SK-N-SH (cell line): ENCODE measurements at regions not wholly inside any gene's neighbourhood (a gene's known extent, or its start where the extent isn't known, plus 50 kb on each side); places are given as distances from the start of the nearest gene placed in this dataset.
A peak's percentile ranks its signal among the peaks of the same experiment; 100 is the strongest.

Experiments used
- CTCF ChIA-PET: fragments of 300-600, 350-600 bp; formaldehyde crosslinking; extraction: SDS; loops from one replicate; lab custom pipeline; 2021; lab: Yijun Ruan, JAX
- POLR2A ChIA-PET: fragments of 350-600 bp; sonication (Branson Sonifier 250); formaldehyde crosslinking; extraction: SDS; loops from one replicate; lab custom pipeline; 2020; ENCODE audit warnings: antibody characterized with exemption, inconsistent platforms; lab: Yijun Ruan, JAX
- DNase-seq: peaks from one replicate; pipeline ENCODE4 v3.0.0; 2012
- H2AFZ ChIP-seq: fragments of 200-600 bp; sonication (generic); 2 replicates; pipeline ENCODE4 v1.8.1; 2016; ENCODE audit warnings: antibody characterized with exemption, mild to moderate bottlenecking, low read depth
- H3F3A ChIP-seq: fragments of 200-600 bp; sonication (generic); replicated peaks from 2 replicates; pipeline ENCODE3; 2016; ENCODE audit warnings: antibody characterized with exemption, mild to moderate bottlenecking; ENCODE audit not compliant: insufficient read depth
- H3K27ac ChIP-seq, 2 experiments: fragments of 200-500 bp in 1 of 2; fragments of 200-600 bp in 1 of 2; sonication (Bioruptor generic) in 1 of 2; sonication (generic), shearing (Covaris generic) in 1 of 2; 2 replicates each; pipeline versions ENCODE4 v1.5.1 to v1.6.1; 2014 to 2016; ENCODE audit warnings: low read depth in 2 of 2, inconsistent platforms in 1 of 2, low read length in 1 of 2, mild to moderate bottlenecking in 1 of 2, mixed read lengths in 1 of 2
- H3K27me3 ChIP-seq: fragments of 200-600 bp; sonication (generic), shearing (Covaris generic); 2 replicates; pipeline ENCODE4 v1.6.1; 2016; ENCODE audit warnings: mixed run types; ENCODE audit not compliant: insufficient read depth
- H3K36me3 ChIP-seq, 2 experiments: fragments of 200-500 bp in 1 of 2; fragments of 200-600 bp in 1 of 2; sonication (Bioruptor generic) in 1 of 2; sonication (generic) in 1 of 2; replicated peaks in 1 of 2; 2 replicates each; pipeline versions ENCODE3 to v1.5.1; 2014 to 2016; ENCODE audit warnings: low read length in 1 of 2, mild to moderate bottlenecking in 1 of 2; ENCODE audit not compliant: insufficient read depth in 2 of 2, control insufficient read depth in 1 of 2
- H3K4me1 ChIP-seq, 2 experiments: fragments of 200-500 bp in 1 of 2; fragments of 200-600 bp in 1 of 2; sonication (Bioruptor generic) in 1 of 2; sonication (generic), shearing (Covaris generic) in 1 of 2; 2 replicates each; pipeline versions ENCODE4 v1.5.1 to v1.6.1; 2014 to 2016; ENCODE audit warnings: low read depth in 1 of 2, low read length in 1 of 2, mixed run types in 1 of 2; ENCODE audit not compliant: insufficient read depth in 2 of 2, control insufficient read depth in 1 of 2
- H3K4me2 ChIP-seq: fragments of 200-600 bp; sonication (generic), shearing (Covaris generic); 2 replicates; pipeline ENCODE4 v1.6.1; 2017; ENCODE audit warnings: mixed run types
- H3K4me3 ChIP-seq, 2 experiments: fragments of 200-500 bp in 1 of 2; fragments of 200-600 bp in 1 of 2; sonication (Bioruptor generic) in 1 of 2; sonication (generic), shearing (Covaris generic) in 1 of 2; 2 replicates each; pipeline versions ENCODE4 v1.5.1 to v1.8.1; 2014 to 2016; ENCODE audit warnings: low read depth in 2 of 2, inconsistent platforms in 1 of 2, low read length in 1 of 2, mild to moderate bottlenecking in 1 of 2, mixed read lengths in 1 of 2, moderate library complexity in 1 of 2
- H3K79me2 ChIP-seq: fragments of 200-600 bp; sonication (generic); 2 replicates; pipeline ENCODE4 v1.8.1; 2017; ENCODE audit warnings: mild to moderate bottlenecking; ENCODE audit not compliant: insufficient read depth
- H3K9ac ChIP-seq: fragments of 200-600 bp; sonication (generic); 2 replicates; pipeline ENCODE4 v1.6.1; 2017; ENCODE audit warnings: mixed run types
- H3K9me2 ChIP-seq: fragments of 200-600 bp; sonication (generic); 2 replicates; pipeline ENCODE4 v1.6.1; 2017; ENCODE audit warnings: mixed run types
- H3K9me3 ChIP-seq: fragments of 200-600 bp; sonication (generic); 2 replicates; pipeline ENCODE4 v1.6.1; 2017; ENCODE audit warnings: mixed run types, mild to moderate bottlenecking, moderate library complexity
- H4K20me1 ChIP-seq: fragments of 200-600 bp; sonication (generic); 2 replicates; pipeline ENCODE4 v1.6.1; 2017; ENCODE audit warnings: mild to moderate bottlenecking, mixed run types; ENCODE audit not compliant: insufficient read depth
- ELF1 ChIP-seq: IDR thresholded peaks from 2 replicates; pipeline ENCODE4 v1.4.0; 2012
- EP300 ChIP-seq, 2 experiments: IDR thresholded peaks; 2 replicates each; pipeline versions ENCODE4 v1.4.0 to v1.6.1; 2012; ENCODE audit warnings: borderline replicate concordance in 1 of 2, low read depth in 1 of 2, low read length in 1 of 2
- FOSL2 ChIP-seq: IDR thresholded peaks from 2 replicates; pipeline ENCODE4 v1.4.0; 2012; ENCODE audit warnings: low read depth, mild to moderate bottlenecking, moderate library complexity, borderline replicate concordance
- FOXJ3 ChIP-seq: sonication (generic); formaldehyde crosslinking; IDR thresholded peaks from 2 replicates; pipeline ENCODE4 v1.5.1; 2020; ENCODE audit warnings: mild to moderate bottlenecking, missing genetic modification reagents
- FOXM1 ChIP-seq: IDR thresholded peaks from 2 replicates; pipeline ENCODE4 v1.4.0; 2012; ENCODE audit warnings: low read depth, mild to moderate bottlenecking
- MEF2A ChIP-seq: IDR thresholded peaks from 2 replicates; pipeline ENCODE4 v1.4.0; 2012; ENCODE audit warnings: low read depth, borderline replicate concordance
- POLR2AphosphoS5 ChIP-seq: IDR thresholded peaks from 2 replicates; pipeline ENCODE4 v1.6.1; 2012; ENCODE audit warnings: low read depth, low read length
- RFX5 ChIP-seq: IDR thresholded peaks from 2 replicates; pipeline ENCODE4 v1.6.1; 2012; ENCODE audit warnings: mild to moderate bottlenecking, improper control_type of control experiment, low read length
- SIN3A ChIP-seq: IDR thresholded peaks from 2 replicates; pipeline ENCODE4 v1.6.1; 2012; ENCODE audit warnings: low read depth, mild to moderate bottlenecking, low read length, moderate library complexity, borderline replicate concordance
- SMC3 ChIP-seq: IDR thresholded peaks from 2 replicates; pipeline ENCODE4 v1.6.1; 2012; ENCODE audit warnings: low read depth, low read length, improper control_type of control experiment
- TCF12 ChIP-seq: IDR thresholded peaks from 2 replicates; pipeline ENCODE4 v1.4.0; 2012
- TEAD4 ChIP-seq: IDR thresholded peaks from 2 replicates; pipeline ENCODE4 v1.4.0; 2012; ENCODE audit warnings: mild to moderate bottlenecking, borderline replicate concordance; ENCODE audit not compliant: insufficient read depth
- YY1 ChIP-seq: IDR thresholded peaks from 2 replicates; pipeline ENCODE4 v1.4.0; 2012; ENCODE audit warnings: low read depth, mild to moderate bottlenecking
- WGBS: methylation state at CpG from one replicate; pipeline ENCODE4 v1.1.6; 2017; ENCODE audit warnings: low lambda C conversion rate; 5-methylcytosine and 5-hydroxymethylcytosine counted together
- TF ChIP-seq, protein P1 (sequence below): IDR thresholded peaks from 2 replicates; pipeline ENCODE4 v1.6.1; 2012; ENCODE audit warnings: mild to moderate bottlenecking, low read depth, low read length, moderate library complexity
- TF ChIP-seq, protein P2 (sequence below): IDR thresholded peaks from 2 replicates; pipeline ENCODE4 v1.4.0; 2012; ENCODE audit warnings: low read depth
- TF ChIP-seq, protein P3 (sequence below): IDR thresholded peaks from 2 replicates; pipeline ENCODE4 v1.4.0; 2012; ENCODE audit warnings: low read depth, borderline replicate concordance

DNA sequence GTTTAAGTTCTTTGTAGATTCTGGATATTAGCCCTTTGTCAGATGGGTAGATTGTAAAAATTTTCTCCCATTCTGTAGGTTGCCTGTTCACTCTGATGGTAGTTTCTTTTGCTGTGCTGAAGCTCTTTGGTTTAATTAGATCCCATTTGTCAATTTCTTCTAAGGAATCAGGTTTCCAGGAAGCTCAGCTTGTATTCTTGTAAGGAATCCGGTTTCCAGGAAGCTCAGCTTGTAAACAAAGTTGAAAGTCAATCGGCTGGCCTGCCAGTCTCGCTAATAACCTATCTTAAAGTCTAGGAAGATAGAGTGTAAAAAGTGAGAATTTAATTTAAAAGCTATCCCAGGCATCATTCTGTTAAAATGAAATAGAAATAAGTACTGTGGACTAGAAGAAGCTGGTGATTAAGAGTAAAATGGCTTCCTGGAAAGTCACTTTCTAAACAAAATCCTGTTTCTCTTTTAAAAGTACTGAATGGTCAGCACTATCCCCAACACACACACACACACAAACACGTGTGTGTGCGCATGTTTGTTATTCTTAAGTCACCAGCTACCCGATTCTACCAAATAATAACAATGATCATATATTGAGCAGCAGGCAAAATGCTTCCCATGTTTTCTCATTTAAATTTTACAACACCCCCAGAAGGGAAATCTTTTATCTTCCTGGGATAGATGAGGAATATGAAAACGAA lies 171.7 kb downstream of the PAPSS1 start:
- POLR2A ChIA-PET: no interaction called here
- Histone ChIP-seq H2AFZ (peak overlapping the region; percentile 42; the same call in 1 of the 2 replicates), H3K36me3 (no peaks in the 10 kb centered on the region), H3K4me3 (no peak overlapping the region), H3K9me3 (no peaks in the 10 kb centered on the region)
- DNase-seq: no peak
- TF ChIP-seq YY1 (no peak), ELF1 (no peak), FOXM1 (no peak), SIN3A (no peak), FOXJ3 (CRISPR knock-in tag) (no peak), POLR2AphosphoS5 (no peak), RFX5 (no peak)
- TF ChIP-seq, protein P1, sequence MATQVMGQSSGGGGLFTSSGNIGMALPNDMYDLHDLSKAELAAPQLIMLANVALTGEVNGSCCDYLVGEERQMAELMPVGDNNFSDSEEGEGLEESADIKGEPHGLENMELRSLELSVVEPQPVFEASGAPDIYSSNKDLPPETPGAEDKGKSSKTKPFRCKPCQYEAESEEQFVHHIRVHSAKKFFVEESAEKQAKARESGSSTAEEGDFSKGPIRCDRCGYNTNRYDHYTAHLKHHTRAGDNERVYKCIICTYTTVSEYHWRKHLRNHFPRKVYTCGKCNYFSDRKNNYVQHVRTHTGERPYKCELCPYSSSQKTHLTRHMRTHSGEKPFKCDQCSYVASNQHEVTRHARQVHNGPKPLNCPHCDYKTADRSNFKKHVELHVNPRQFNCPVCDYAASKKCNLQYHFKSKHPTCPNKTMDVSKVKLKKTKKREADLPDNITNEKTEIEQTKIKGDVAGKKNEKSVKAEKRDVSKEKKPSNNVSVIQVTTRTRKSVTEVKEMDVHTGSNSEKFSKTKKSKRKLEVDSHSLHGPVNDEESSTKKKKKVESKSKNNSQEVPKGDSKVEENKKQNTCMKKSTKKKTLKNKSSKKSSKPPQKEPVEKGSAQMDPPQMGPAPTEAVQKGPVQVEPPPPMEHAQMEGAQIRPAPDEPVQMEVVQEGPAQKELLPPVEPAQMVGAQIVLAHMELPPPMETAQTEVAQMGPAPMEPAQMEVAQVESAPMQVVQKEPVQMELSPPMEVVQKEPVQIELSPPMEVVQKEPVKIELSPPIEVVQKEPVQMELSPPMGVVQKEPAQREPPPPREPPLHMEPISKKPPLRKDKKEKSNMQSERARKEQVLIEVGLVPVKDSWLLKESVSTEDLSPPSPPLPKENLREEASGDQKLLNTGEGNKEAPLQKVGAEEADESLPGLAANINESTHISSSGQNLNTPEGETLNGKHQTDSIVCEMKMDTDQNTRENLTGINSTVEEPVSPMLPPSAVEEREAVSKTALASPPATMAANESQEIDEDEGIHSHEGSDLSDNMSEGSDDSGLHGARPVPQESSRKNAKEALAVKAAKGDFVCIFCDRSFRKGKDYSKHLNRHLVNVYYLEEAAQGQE: no peak
- TF ChIP-seq, protein P2, sequence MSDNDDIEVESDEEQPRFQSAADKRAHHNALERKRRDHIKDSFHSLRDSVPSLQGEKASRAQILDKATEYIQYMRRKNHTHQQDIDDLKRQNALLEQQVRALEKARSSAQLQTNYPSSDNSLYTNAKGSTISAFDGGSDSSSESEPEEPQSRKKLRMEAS: no peak
- TF ChIP-seq, protein P3, sequence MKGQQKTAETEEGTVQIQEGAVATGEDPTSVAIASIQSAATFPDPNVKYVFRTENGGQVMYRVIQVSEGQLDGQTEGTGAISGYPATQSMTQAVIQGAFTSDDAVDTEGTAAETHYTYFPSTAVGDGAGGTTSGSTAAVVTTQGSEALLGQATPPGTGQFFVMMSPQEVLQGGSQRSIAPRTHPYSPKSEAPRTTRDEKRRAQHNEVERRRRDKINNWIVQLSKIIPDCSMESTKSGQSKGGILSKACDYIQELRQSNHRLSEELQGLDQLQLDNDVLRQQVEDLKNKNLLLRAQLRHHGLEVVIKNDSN: no peak
- TF ChIP-seq, all 33 proteins: peak for 0
- no peak overlapping the region for H3K9ac ChIP-seq
- H3K79me2 ChIP-seq: no peaks in the 10 kb centered on the region
- WGBS: 47% methylated on average over 7 of the region's 7 CpGs
- H3K4me1 ChIP-seq: no peaks in the 10 kb centered on the region
- no peak overlapping the region for H3K4me2 ChIP-seq
- no peaks in the 10 kb centered on the region for H3K27me3 ChIP-seq
- H3K9me2 ChIP-seq: no peaks in the 10 kb centered on the region
- no peaks in the 10 kb centered on the region for H4K20me1 ChIP-seq
- H3K27ac ChIP-seq: no peak overlapping the region; a peak in 1 of 4 replicates
- CTCF ChIA-PET: interaction anchor here (0.7 kb wide), 1 partner anchor 1445 kb away, joined by 3 read pairs; no protein-coding TSS in a partner anchor
- no peaks in the 10 kb centered on the region for H3F3A ChIP-seq

- Histone ChIP-seq H3K4me2 (no peak overlapping the region), H3K9me3 (no peaks in the 10 kb centered on the region), H3K36me3 (no peaks in the 10 kb centered on the region), H3K9me2 (no peaks in the 10 kb centered on the region), H3K4me1 (peaks cover 0 to 2% of the 10 kb centered on the region in 2 experiments; a peak in 1 of 4 replicates), H3K4me3 (no peak overlapping the region), H3K27me3 (no peaks in the 10 kb centered on the region), H2AFZ (no peak overlapping the region), H3K9ac (no peak overlapping the region), H4K20me1 (no peaks in the 10 kb centered on the region), H3K27ac (no peak overlapping the region), H3F3A (no peaks in the 10 kb centered on the region), H3K79me2 (no peaks in the 10 kb centered on the region)
- WGBS: 68% methylated on average over 2 of the region's 2 CpGs
- POLR2A ChIA-PET: no interaction called here
- no peak for DNase-seq
- TF ChIP-seq SMC3: no peak
- TF ChIP-seq TEAD4: no peak
- TF ChIP-seq YY1: no peak
- no peak for TF ChIP-seq TCF12
- no peak for TF ChIP-seq RFX5
- TF ChIP-seq MEF2A: no peak
- TF ChIP-seq FOSL2: no peak
- no peak for TF ChIP-seq EP300 (IDR thresholded peaks at IDR 0.05; ENCODE audit: borderline replicate concordance in 1 of 2, low read depth in 1 of 2, low read length in 1 of 2)
- CTCF ChIA-PET: interaction anchor here (1.0 kb wide), 1 partner anchor 29 kb away, joined by 3 read pairs; no protein-coding TSS in a partner anchor
These were observed 173.4 kb downstream of the PAPSS1 start for GRCh38 chr4:107546638-107547037.
